GM12878 (cell line): ENCODE measurements at regions not wholly inside any gene's neighbourhood (a gene's known extent, or its start where the extent isn't known, plus 50 kb on each side); places are given as distances from the start of the nearest gene placed in this dataset.

Experiments
- ATAC-seq: fragments of 200-7000 bp; cut with Tn5 transposase; 3 replicates; pipeline ENCODE4 v1.9.1; 2020; ENCODE audit warnings: mild to moderate bottlenecking, moderate library complexity
- BruUV-seq: library from RNA; stranded (reverse); fragments of 400-500 nt; replicated peaks from 2 replicates; lab custom pipeline; 2021; lab: Mats Ljungman, UMichigan
- CTCF ChIA-PET: fragments of 300-600 bp; sonication (Branson Sonifier 250); formaldehyde crosslinking; extraction: SDS; loops from one replicate; lab custom pipeline; 2021; ENCODE audit warnings: inconsistent platforms; lab: Yijun Ruan, JAX
- POLR2A ChIA-PET: fragments of 350-600 bp; formaldehyde crosslinking; extraction: SDS; loops from one replicate; lab custom pipeline; 2021; ENCODE audit warnings: inconsistent platforms; lab: Charles Lee
- RAD21 ChIA-PET: fragments of 300-600 bp; sonication (Branson Sonifier 250); formaldehyde crosslinking; loops from one replicate; lab custom pipeline; 2023; ENCODE audit warnings: antibody characterized with exemption; ENCODE audit not compliant: unreplicated experiment; lab: Charles Lee
- SMC1A ChIA-PET: fragments of 300-600 bp; sonication (Branson Sonifier 250); formaldehyde crosslinking; loops from one replicate; lab custom pipeline; 2023; ENCODE audit not compliant: unreplicated experiment, uncharacterized antibody; lab: Charles Lee
- DNase-seq: peaks from one replicate; pipeline ENCODE4 v3.0.0-alpha.2; 2011; ENCODE audit warnings: low read depth, low spot score
- FAIRE-seq: peaks from 3 replicates; lab custom pipeline; 2011; peaks lifted over from hg19 to GRCh38; lab: Jason Lieb, UNC
- H2AFZ ChIP-seq: 2 replicates; pipeline ENCODE4 v1.6.0; 2011; ENCODE audit warnings: low read depth, low read length, control low read depth; ENCODE audit not compliant: control insufficient read depth
- H3K27ac ChIP-seq: 2 replicates; pipeline ENCODE4 v1.5.1; 2011; ENCODE audit warnings: control low read depth; ENCODE audit not compliant: control insufficient read depth, insufficient read depth
- H3K27me3 ChIP-seq, 2 experiments: replicated peaks in 1 of 2; 2 replicates each; pipeline versions ENCODE4 v1.6.0 to v1.6.1; 2011; ENCODE audit warnings: low read length in 1 of 2; ENCODE audit not compliant: control insufficient read depth in 2 of 2, insufficient read depth in 2 of 2
- H3K36me3 ChIP-seq, 2 experiments: 2 replicates each; pipeline ENCODE4 v1.5.1; 2011; ENCODE audit warnings: low read length in 1 of 2; ENCODE audit not compliant: control insufficient read depth in 2 of 2, insufficient read depth in 2 of 2
- H3K4me1 ChIP-seq: 2 replicates; pipeline ENCODE4 v1.6.1; 2011; ENCODE audit warnings: mild to moderate bottlenecking, low read length, moderate library complexity, mixed read lengths; ENCODE audit not compliant: control insufficient read depth, insufficient read depth
- H3K4me2 ChIP-seq: 2 replicates; pipeline ENCODE4 v1.6.0; 2011; ENCODE audit warnings: control low read depth; ENCODE audit not compliant: control insufficient read depth, insufficient read depth
- H3K4me3 ChIP-seq: fragments of 200-600 bp; sonication (generic); 2 replicates; pipeline ENCODE4 v1.5.1; 2016
- H3K79me2 ChIP-seq: 2 replicates; pipeline ENCODE4 v1.6.0; 2011; ENCODE audit warnings: low read length; ENCODE audit not compliant: control insufficient read depth, insufficient read depth
- H3K9ac ChIP-seq: 2 replicates; pipeline ENCODE4 v1.8.0; 2011; ENCODE audit warnings: low read length, control low read depth, mixed read lengths; ENCODE audit not compliant: control insufficient read depth, insufficient read depth
- H3K9me3 ChIP-seq: replicated peaks from 3 replicates; pipeline ENCODE4 v1.5.1; 2011; ENCODE audit warnings: mild to moderate bottlenecking, low read length; ENCODE audit not compliant: control insufficient read depth, insufficient read depth
- H4K20me1 ChIP-seq: 2 replicates; pipeline ENCODE4 v1.6.0; 2011; ENCODE audit not compliant: control insufficient read depth, insufficient read depth
- E2F8 ChIP-seq: fragments of 450-650 bp; IDR thresholded peaks from 2 replicates; pipeline ENCODE4 v1.6.1; 2018; ENCODE audit warnings: mild to moderate bottlenecking, low read depth, moderate library complexity; ENCODE audit not compliant: partially characterized antibody
- EGR1 ChIP-seq, 2 experiments: IDR thresholded peaks; 1 replicate in 1 of 2; 2 replicates in 1 of 2; pipeline ENCODE4 v1.6.1; 2011 to 2012; ENCODE audit warnings: low read depth in 2 of 2, low read length in 2 of 2, borderline replicate concordance in 1 of 2, mild to moderate bottlenecking in 1 of 2, moderate library complexity in 1 of 2
- IRF3 ChIP-seq: fragments of 450-650 bp; IDR thresholded peaks from 2 replicates; pipeline ENCODE4 v1.6.1; 2014; ENCODE audit warnings: mild to moderate bottlenecking
- MEF2B ChIP-seq: fragments of 450-650 bp; IDR thresholded peaks from 2 replicates; pipeline ENCODE4 v1.6.1; 2018; ENCODE audit warnings: mild to moderate bottlenecking, moderate library complexity; ENCODE audit not compliant: partially characterized antibody, poor library complexity, severe bottlenecking
- NR2C1 ChIP-seq: fragments of 450-650 bp; IDR thresholded peaks from 2 replicates; pipeline ENCODE4 v1.6.1; 2017; ENCODE audit warnings: antibody characterized with exemption, mild to moderate bottlenecking, moderate library complexity
- RFX5 ChIP-seq: IDR thresholded peaks from 2 replicates; pipeline ENCODE4 v1.6.1; 2011; ENCODE audit warnings: low read depth, low read length, improper control_type of control experiment
- SMARCA5 ChIP-seq: fragments of 450-650 bp; IDR thresholded peaks from 2 replicates; pipeline ENCODE4 v1.6.1; 2017; ENCODE audit warnings: mild to moderate bottlenecking
- SMC3 ChIP-seq: IDR thresholded peaks from 2 replicates; pipeline ENCODE4 v1.6.1; 2011; ENCODE audit warnings: low read length, improper control_type of control experiment, borderline replicate concordance
- SUPT20H ChIP-seq: IDR thresholded peaks from 2 replicates; pipeline ENCODE4 v1.6.1; 2011; ENCODE audit warnings: low read depth, mild to moderate bottlenecking, low read length, moderate library complexity, borderline replicate concordance; ENCODE audit not compliant: control insufficient read depth
- YBX1 ChIP-seq: fragments of 450-650 bp; IDR thresholded peaks from 2 replicates; pipeline ENCODE4 v1.6.1; 2016; ENCODE audit warnings: antibody characterized with exemption
- WGBS: methylation state at CpG from one replicate; pipeline ENCODE4 v1.1.6; 2016; ENCODE audit warnings: low lambda C conversion rate; ENCODE audit not compliant: insufficient replicate concordance, insufficient coverage; ENCODE audit errors: missing lambda C conversion rate; 5-methylcytosine and 5-hydroxymethylcytosine counted together
- in situ Hi-C: fragments of 300-500 bp; cut with MboI; formaldehyde crosslinking; loops from 9 replicates; pipeline ENCODE4 v1.14.3; 2018; ENCODE audit warnings: mixed read lengths
- intact Hi-C: fragments of 100-400 bp; cut with micrococcal nuclease; formaldehyde crosslinking; loops from one replicate; pipeline ENCODE4 v1.14.2; 2022; ENCODE audit not compliant: unreplicated experiment
- TF ChIP-seq, protein P1 (sequence below): IDR thresholded peaks from 2 replicates; pipeline ENCODE4 v1.6.1; 2012; ENCODE audit warnings: low read depth, low read length, improper control_type of control experiment
- TF ChIP-seq, protein P2 (sequence below): fragments of 150-350 bp; IDR thresholded peaks from 2 replicates; pipeline ENCODE4 v1.6.1; 2014; ENCODE audit warnings: mild to moderate bottlenecking, low read depth, low read length

DNA sequence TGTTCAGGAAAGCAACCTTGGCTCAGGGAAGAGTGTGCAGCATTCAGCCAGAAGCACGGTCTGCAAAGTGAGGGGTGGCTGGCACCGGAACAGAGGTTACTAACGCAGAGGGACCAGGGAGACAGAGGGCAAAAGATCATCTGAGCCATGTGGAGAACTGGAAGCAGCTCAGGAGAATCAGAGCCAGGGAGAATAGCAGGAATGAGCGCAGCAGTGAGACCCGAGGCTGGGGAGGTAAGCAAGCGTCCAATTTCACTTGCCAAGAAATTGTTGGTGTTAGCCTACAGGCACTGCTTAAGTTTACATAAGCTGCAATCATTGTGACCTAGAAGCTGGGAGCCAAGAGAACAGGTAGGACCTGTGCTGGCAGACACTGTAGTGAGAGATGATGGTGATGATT, 372.6 kb upstream of the POU3F3 start:
- TF ChIP-seq SUPT20H: no peak
- no peak for TF ChIP-seq NR2C1
- TF ChIP-seq E2F8: no peak
- no peak for TF ChIP-seq SMC3
- no peak for TF ChIP-seq MEF2B
- TF ChIP-seq, all 136 proteins: peak for 0
- BruUV-seq: no TSS peak
- Histone ChIP-seq H2AFZ (no peak overlapping the region), H4K20me1 (no peaks in the 10 kb centered on the region), H3K4me1 (no peaks in the 10 kb centered on the region), H3K27me3 (no peaks in the 10 kb centered on the region), H3K9ac (no peak overlapping the region), H3K4me3 (no peak overlapping the region), H3K36me3 (no peaks in the 10 kb centered on the region), H3K27ac (no peak overlapping the region), H3K79me2 (no peaks in the 10 kb centered on the region), H3K4me2 (no peak overlapping the region), H3K9me3 (no peaks in the 10 kb centered on the region)
- ChIA-PET POLR2A (no interaction called here), RAD21 (no interaction called here), SMC1A (interaction anchor here (1.4 to 1.6 kb wide), 2 partner anchors 9 to 19 kb away, joined by 4 read pairs; no protein-coding TSS in a partner anchor), CTCF (no interaction called here)
- 24% methylated on average over 6 of the region's 6 CpGs for WGBS
- DNase-seq (no peak), FAIRE-seq (no peak), ATAC-seq (no peak)
- intact Hi-C loops: no loop called here
- in situ Hi-C loops: no loop called here

DNA sequence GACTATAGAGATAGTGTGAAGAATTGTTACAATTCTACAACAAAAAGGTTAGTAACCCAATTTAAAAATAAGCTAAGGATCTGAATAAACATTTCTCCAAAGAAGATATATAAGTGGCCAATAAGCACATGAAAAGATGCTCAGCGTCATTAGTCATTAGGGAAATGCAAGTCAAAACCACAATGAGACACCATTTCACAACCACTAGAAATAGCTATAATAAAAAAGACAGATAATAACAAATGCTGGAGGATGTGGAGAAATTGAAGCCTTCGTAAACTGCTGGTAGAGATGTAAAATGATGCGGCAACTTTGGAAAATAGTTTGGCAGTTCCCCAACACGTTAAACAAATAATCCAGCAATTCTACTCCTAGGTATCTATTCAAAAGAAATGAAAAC, 366.5 kb upstream of the POU3F3 start:
- ChIA-PET CTCF (no interaction called here), RAD21 (no interaction called here)
- H3K4me3 ChIP-seq: no peak overlapping the region
- no peaks in the 10 kb centered on the region for H3K4me1 ChIP-seq
- H3K36me3 ChIP-seq: no peaks in the 10 kb centered on the region
- no peaks in the 10 kb centered on the region for H3K9me3 ChIP-seq
- no peak for DNase-seq
- no peaks in the 10 kb centered on the region for H3K27me3 ChIP-seq
- no peak for TF ChIP-seq YBX1
- TF ChIP-seq, protein P1, sequence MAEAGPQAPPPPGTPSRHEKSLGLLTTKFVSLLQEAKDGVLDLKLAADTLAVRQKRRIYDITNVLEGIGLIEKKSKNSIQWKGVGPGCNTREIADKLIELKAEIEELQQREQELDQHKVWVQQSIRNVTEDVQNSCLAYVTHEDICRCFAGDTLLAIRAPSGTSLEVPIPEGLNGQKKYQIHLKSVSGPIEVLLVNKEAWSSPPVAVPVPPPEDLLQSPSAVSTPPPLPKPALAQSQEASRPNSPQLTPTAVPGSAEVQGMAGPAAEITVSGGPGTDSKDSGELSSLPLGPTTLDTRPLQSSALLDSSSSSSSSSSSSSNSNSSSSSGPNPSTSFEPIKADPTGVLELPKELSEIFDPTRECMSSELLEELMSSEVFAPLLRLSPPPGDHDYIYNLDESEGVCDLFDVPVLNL: no peak
- TF ChIP-seq, protein P2, sequence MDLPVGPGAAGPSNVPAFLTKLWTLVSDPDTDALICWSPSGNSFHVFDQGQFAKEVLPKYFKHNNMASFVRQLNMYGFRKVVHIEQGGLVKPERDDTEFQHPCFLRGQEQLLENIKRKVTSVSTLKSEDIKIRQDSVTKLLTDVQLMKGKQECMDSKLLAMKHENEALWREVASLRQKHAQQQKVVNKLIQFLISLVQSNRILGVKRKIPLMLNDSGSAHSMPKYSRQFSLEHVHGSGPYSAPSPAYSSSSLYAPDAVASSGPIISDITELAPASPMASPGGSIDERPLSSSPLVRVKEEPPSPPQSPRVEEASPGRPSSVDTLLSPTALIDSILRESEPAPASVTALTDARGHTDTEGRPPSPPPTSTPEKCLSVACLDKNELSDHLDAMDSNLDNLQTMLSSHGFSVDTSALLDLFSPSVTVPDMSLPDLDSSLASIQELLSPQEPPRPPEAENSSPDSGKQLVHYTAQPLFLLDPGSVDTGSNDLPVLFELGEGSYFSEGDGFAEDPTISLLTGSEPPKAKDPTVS: no peak
- TF ChIP-seq SMARCA5: no peak
- TF ChIP-seq IRF3: no peak
- no peak for TF ChIP-seq RFX5
- no peak for TF ChIP-seq EGR1 (IDR thresholded peaks at IDR 0.05; ENCODE audit: borderline replicate concordance in 1 of 2, low read depth in 2 of 2, low read length in 2 of 2)
- TF ChIP-seq, all 136 proteins: peak for 0
- SMC1A ChIA-PET: no interaction called here
- in situ Hi-C loops: no loop called here
- Histone ChIP-seq H3K27ac (no peak overlapping the region), H3K9ac (no peak overlapping the region), H2AFZ (no peak overlapping the region), H3K4me2 (no peak overlapping the region), H3K79me2 (no peaks in the 10 kb centered on the region), H4K20me1 (no peaks in the 10 kb centered on the region)
- no TSS peak for BruUV-seq
- no peak for ATAC-seq
- no peak for FAIRE-seq
- WGBS: 59% methylated on average over 4 of the region's 4 CpGs
- intact Hi-C loops: no loop called here
- POLR2A ChIA-PET: no interaction called here
